CD4-positive, alpha-beta T cell (primary cell): ENCODE measurements at regions not wholly inside any gene's neighbourhood (a gene's known extent, or its start where the extent isn't known, plus 50 kb on each side); places are given as distances from the start of the nearest gene placed in this dataset.

ENCODE experiments used
- ATAC-seq: fragments of 200-7000 bp; cut with Tn5 transposase; one replicate; pipeline ENCODE4 v1.10.0; 2022; ENCODE audit warnings: mild to moderate bottlenecking; ENCODE audit not compliant: poor library complexity
- CTCF ChIA-PET: fragments of 350-600 bp; sonication (Branson Sonifier 250); formaldehyde crosslinking; loops from one replicate; lab custom pipeline; 2021; ENCODE audit warnings: antibody characterized with exemption, inconsistent platforms; lab: Charles Lee
- POLR2A ChIA-PET: fragments of 350-600 bp; sonication (Branson Sonifier 250); formaldehyde crosslinking; loops from one replicate; lab custom pipeline; 2021; ENCODE audit warnings: antibody characterized with exemption, inconsistent platforms; lab: Charles Lee
- DNase-seq, 14 experiments: peaks; one replicate each; pipeline ENCODE4 v3.0.0-alpha.2; 2013 to 2020; ENCODE audit warnings: mixed read lengths in 2 of 14
- H3K27ac ChIP-seq, 2 donors: one replicate each; pipeline versions ENCODE4 v1.5.1 to v1.7.0; 2013; ENCODE audit warnings: low read length in 2 of 2, low read depth in 1 of 2, mild to moderate bottlenecking in 1 of 2
- H3K27me3 ChIP-seq, 2 experiments: 1 replicate in 1 of 2; 2 replicates in 1 of 2; pipeline versions ENCODE4 v1.6.1 to v1.7.0; 2013; ENCODE audit warnings: low read length in 2 of 2, control low read depth in 1 of 2, mild to moderate bottlenecking in 1 of 2, moderate library complexity in 1 of 2; ENCODE audit not compliant: insufficient read depth in 2 of 2, control insufficient read depth in 1 of 2
- H3K36me3 ChIP-seq: one replicate; pipeline ENCODE4 v1.6.1; 2013; ENCODE audit warnings: low read length, control low read depth; ENCODE audit not compliant: insufficient read depth
- H3K4me1 ChIP-seq: one replicate; pipeline ENCODE4 v1.6.1; 2013; ENCODE audit warnings: low read length, control low read depth; ENCODE audit not compliant: insufficient read depth
- H3K4me3 ChIP-seq: one replicate; pipeline ENCODE4 v1.5.1; 2013; ENCODE audit warnings: mild to moderate bottlenecking, low read length, moderate library complexity
- H3K9me3 ChIP-seq, 2 experiments: 1 replicate in 1 of 2; 2 replicates in 1 of 2; pipeline versions ENCODE4 v1.6.1 to v1.7.0; 2013; ENCODE audit warnings: low read length in 2 of 2, mild to moderate bottlenecking in 2 of 2, control low read depth in 1 of 2, moderate library complexity in 1 of 2; ENCODE audit not compliant: control insufficient read depth in 1 of 2, insufficient read depth in 1 of 2
- H3K27ac Mint-ChIP-seq: one replicate; pipeline ENCODE4 v1.8.0; 2020; ENCODE audit warnings: mixed read lengths
- H3K27me3 Mint-ChIP-seq: one replicate; pipeline ENCODE4 v1.8.0; 2021; ENCODE audit warnings: mixed read lengths
- H3K36me3 Mint-ChIP-seq: one replicate; pipeline ENCODE4 v1.8.0; 2021; ENCODE audit warnings: low read depth, mixed read lengths
- H3K4me1 Mint-ChIP-seq: one replicate; pipeline ENCODE4 v1.8.0; 2021; ENCODE audit warnings: low read depth, mixed read lengths
- H3K4me3 Mint-ChIP-seq: one replicate; pipeline ENCODE4 v1.8.0; 2020; ENCODE audit warnings: mild to moderate bottlenecking, mixed read lengths
- H3K9me3 Mint-ChIP-seq: one replicate; pipeline ENCODE4 v1.8.0; 2020; ENCODE audit warnings: mixed read lengths
- intact Hi-C, 2 experiments: fragments of 100-400 bp; cut with DNase I in 1 of 2; cut with micrococcal nuclease in 1 of 2; formaldehyde crosslinking; loops; one replicate each; pipeline versions ENCODE4 v1.15.1 to v1.9.0; 2023 to 2025; cut with DNase I, micrococcal nuclease
- TF ChIP-seq, protein P1 (sequence below): fragments of 200-600 bp; IDR thresholded peaks from one replicate; pipeline ENCODE4 v1.8.0; 2022; ENCODE audit warnings: antibody characterized with exemption, mild to moderate bottlenecking

DNA sequence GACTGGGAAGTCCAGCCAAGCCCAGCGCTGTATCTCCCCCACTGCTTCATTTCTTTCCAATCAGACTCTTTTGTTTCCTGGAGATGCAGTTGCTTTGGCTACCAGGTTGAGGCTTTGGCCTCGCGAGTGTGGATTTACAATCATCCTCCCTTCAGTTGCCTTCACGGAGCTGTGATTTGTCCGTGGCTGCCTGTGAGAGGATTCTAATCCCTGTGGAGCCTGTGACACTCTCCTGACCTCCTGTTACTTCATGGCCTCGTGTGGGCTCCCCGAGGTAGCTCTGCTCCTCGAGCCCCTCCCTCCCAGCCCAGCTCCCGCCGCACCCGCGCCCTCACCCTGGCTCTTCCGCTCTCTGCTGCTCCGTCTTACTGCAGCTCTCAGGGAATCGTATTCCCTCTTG, 107.2 kb upstream of the STC2 start:
- Histone ChIP-seq H3K27ac (no peak overlapping the region), H3K36me3 (no peaks in the 10 kb centered on the region), H3K4me3 (no peak overlapping the region), H3K27me3 (peaks cover 0 to 7% of the 10 kb centered on the region in 2 experiments), H3K4me1 (no peaks in the 10 kb centered on the region), H3K9me3 (peaks cover 0 to 4% of the 10 kb centered on the region in 2 experiments)
- H3K27ac Mint-ChIP-seq, result no peak overlapping the region
- H3K9me3 Mint-ChIP-seq, result no peaks in the 10 kb centered on the region
- H3K27me3 Mint-ChIP-seq, result peaks cover 22% of the 10 kb centered on the region
- TF ChIP-seq, protein P1, sequence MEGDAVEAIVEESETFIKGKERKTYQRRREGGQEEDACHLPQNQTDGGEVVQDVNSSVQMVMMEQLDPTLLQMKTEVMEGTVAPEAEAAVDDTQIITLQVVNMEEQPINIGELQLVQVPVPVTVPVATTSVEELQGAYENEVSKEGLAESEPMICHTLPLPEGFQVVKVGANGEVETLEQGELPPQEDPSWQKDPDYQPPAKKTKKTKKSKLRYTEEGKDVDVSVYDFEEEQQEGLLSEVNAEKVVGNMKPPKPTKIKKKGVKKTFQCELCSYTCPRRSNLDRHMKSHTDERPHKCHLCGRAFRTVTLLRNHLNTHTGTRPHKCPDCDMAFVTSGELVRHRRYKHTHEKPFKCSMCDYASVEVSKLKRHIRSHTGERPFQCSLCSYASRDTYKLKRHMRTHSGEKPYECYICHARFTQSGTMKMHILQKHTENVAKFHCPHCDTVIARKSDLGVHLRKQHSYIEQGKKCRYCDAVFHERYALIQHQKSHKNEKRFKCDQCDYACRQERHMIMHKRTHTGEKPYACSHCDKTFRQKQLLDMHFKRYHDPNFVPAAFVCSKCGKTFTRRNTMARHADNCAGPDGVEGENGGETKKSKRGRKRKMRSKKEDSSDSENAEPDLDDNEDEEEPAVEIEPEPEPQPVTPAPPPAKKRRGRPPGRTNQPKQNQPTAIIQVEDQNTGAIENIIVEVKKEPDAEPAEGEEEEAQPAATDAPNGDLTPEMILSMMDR, result no peak
- POLR2A ChIA-PET, result no interaction called here
- intact Hi-C loops, result no loop called here
- CTCF ChIA-PET, result no interaction called here
- no peaks in the 10 kb centered on the region for H3K36me3 Mint-ChIP-seq
- no peak for ATAC-seq
- no peak overlapping the region for H3K4me3 Mint-ChIP-seq
- no peaks in the 10 kb centered on the region for H3K4me1 Mint-ChIP-seq
- DNase-seq, result no peak

DNA sequence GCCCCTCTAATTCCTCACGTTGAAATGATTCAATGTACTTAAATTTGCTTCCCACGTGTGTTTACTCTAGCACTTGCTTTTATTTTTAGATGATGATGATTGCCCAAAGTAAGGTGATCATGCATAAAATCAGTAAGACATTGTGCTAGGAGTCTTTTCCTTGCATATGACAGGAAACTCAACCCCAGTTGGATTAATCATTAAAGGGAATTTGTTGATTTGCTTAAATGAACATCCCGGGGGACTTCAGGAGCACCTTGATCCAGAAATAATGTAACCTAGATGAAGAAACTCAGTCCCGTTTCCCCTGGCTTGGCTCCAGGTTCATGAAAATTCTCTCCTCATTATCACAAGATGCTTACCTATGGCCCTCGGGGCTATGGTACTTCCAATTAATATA, 106.1 kb upstream of the STC2 start:
- H3K4me3 Mint-ChIP-seq, result no peak overlapping the region
- intact Hi-C loops, result no loop called here
- H3K27ac ChIP-seq, result no peak overlapping the region
- H3K27me3 ChIP-seq, result peaks cover 0 to 7% of the 10 kb centered on the region in 2 experiments
- POLR2A ChIA-PET, result no interaction called here
- H3K27me3 Mint-ChIP-seq, result peaks cover 17% of the 10 kb centered on the region
- H3K27ac Mint-ChIP-seq, result no peak overlapping the region
- no peaks in the 10 kb centered on the region for H3K36me3 Mint-ChIP-seq
- no peaks in the 10 kb centered on the region for H3K4me1 ChIP-seq
- ATAC-seq (no peak), DNase-seq (no peak)
- peaks cover 0 to 4% of the 10 kb centered on the region in 2 experiments for H3K9me3 ChIP-seq
- TF ChIP-seq, protein P1, result no peak
- no peaks in the 10 kb centered on the region for H3K4me1 Mint-ChIP-seq
- H3K4me3 ChIP-seq, result no peak overlapping the region
- no peaks in the 10 kb centered on the region for H3K9me3 Mint-ChIP-seq
- H3K36me3 ChIP-seq, result no peaks in the 10 kb centered on the region
- CTCF ChIA-PET, result no interaction called here

DNA sequence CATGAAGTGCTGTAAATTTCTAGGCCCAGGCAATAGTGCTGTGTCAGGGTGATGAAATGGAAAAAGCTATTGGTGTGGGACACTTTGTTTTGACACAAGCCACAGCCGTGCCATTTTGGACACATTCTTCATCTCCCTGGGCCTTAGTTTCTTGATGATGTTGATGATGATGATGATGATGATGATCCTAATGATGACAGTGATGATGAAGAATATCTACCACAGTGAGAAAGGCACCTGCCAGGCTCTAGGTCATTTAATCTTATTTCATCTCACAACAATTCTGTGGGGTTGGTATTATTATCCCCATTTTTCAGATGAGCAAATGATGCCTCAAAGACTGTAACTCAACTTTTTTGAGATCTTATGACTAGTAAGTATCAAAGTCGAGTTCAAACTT, 102.2 kb upstream of the STC2 start:
- CTCF ChIA-PET, result no interaction called here
- H3K4me3 Mint-ChIP-seq, result no peak overlapping the region
- H3K9me3 Mint-ChIP-seq, result no peaks in the 10 kb centered on the region
- Histone ChIP-seq H3K4me1 (no peaks in the 10 kb centered on the region), H3K36me3 (no peaks in the 10 kb centered on the region), H3K4me3 (no peak overlapping the region), H3K27me3 (peaks cover 0 to 3% of the 10 kb centered on the region in 2 experiments), H3K27ac (no peak overlapping the region), H3K9me3 (peaks cover 0 to 2% of the 10 kb centered on the region in 2 experiments)
- DNase-seq (no peak), ATAC-seq (no peak)
- no peaks in the 10 kb centered on the region for H3K36me3 Mint-ChIP-seq
- intact Hi-C loops, result no loop called here
- TF ChIP-seq, protein P1, result no peak
- POLR2A ChIA-PET, result no interaction called here
- H3K27ac Mint-ChIP-seq, result no peak overlapping the region
- H3K27me3 Mint-ChIP-seq, result peaks cover 14% of the 10 kb centered on the region
- no peaks in the 10 kb centered on the region for H3K4me1 Mint-ChIP-seq
